T-helper 1 cell treated with Interleukin-12 subunit alpha and Interleukin-12 subunit beta and Interleukin-4 antibody, amounts not matched to agents 30 μg/mL and 1 μg/mL, for 36 hours (primary cell): ENCODE measurements at regions not wholly inside any gene's neighbourhood (a gene's known extent, or its start where the extent isn't known, plus 50 kb on each side); places are given as distances from the start of the nearest gene placed in this dataset.

Experiments
- H3K27ac Mint-ChIP-seq: one replicate; pipeline ENCODE4 v1.8.0; 2021; ENCODE audit warnings: mild to moderate bottlenecking, mixed read lengths
- H3K27me3 Mint-ChIP-seq: one replicate; pipeline ENCODE4 v1.8.0; 2021; ENCODE audit warnings: low read depth, mixed read lengths
- H3K36me3 Mint-ChIP-seq: one replicate; pipeline ENCODE4 v1.8.0; 2021; ENCODE audit warnings: low read depth, mixed read lengths
- H3K4me1 Mint-ChIP-seq: one replicate; pipeline ENCODE4 v1.8.0; 2021; ENCODE audit warnings: low read depth, mixed read lengths
- H3K4me3 Mint-ChIP-seq: one replicate; pipeline ENCODE4 v1.8.0; 2021; ENCODE audit warnings: mild to moderate bottlenecking, moderate library complexity, mixed read lengths
- H3K9me3 Mint-ChIP-seq: one replicate; pipeline ENCODE4 v1.8.0; 2021; ENCODE audit warnings: mixed read lengths

DNA sequence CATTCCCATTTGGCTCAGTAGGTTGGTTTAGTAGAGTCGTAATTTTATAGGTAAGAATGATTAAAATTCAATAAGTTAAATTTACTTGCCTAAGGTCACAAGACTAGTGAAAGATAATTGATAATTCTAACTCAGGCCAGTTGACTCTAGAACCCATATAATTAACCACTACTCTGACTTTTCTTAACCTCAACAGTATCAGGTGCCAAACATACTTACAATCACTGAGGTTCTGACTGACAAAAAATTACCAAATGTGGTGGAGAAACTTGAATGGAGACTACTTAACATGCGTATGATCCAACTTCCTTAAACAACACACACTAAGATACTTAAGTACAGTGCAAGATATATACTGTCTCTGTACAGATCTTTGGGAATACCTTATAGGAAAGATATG lies 667.3 kb upstream of the SORCS1 start:
- Mint-ChIP-seq H3K27ac (no peak overlapping the region), H3K36me3 (no peaks in the 10 kb centered on the region), H3K4me3 (no peak overlapping the region), H3K27me3 (no peaks in the 10 kb centered on the region), H3K9me3 (peaks cover 7% of the 10 kb centered on the region), H3K4me1 (no peaks in the 10 kb centered on the region)

DNA sequence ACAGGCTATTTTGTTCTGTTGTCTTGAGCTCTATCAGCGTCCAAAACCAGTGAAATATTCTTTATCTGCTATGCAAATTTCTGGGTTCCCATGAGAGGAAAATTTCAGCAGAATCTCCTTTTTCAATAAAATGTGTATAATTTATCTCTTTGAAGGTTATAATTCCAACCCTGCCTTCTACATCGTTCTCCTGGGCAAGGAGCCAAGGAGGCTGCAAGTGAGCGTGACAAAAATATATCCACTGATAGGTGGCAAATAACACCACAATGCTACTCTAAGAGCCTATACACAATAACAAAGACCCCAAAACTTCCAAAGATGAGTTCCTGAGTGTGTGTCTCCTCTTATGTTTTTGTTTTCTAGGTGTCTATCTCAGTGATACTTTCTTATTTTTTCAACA lies 664.7 kb upstream of the SORCS1 start:
- no peaks in the 10 kb centered on the region for H3K4me1 Mint-ChIP-seq
- peaks cover 13% of the 10 kb centered on the region for H3K9me3 Mint-ChIP-seq

DNA sequence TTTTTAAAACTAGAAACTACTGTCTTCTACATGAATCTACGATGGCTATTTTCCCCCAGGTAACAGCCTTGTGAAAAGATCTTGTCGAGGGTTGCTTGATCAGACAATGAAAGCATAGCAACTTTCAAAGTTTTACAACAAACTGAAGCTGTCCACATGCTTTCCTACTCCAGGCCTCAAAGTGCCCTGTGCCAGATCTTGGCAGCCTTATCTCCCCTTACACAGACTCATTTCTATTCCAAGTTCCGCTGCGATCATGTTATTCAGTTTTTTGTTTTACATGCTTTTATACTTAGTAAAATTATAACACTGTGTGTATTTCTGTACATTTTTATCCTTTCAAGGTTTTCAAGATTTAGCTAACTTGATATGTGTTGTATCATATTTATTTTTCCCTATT lies 661.7 kb upstream of the SORCS1 start:
- Mint-ChIP-seq H3K4me3 (no peak overlapping the region), H3K36me3 (no peaks in the 10 kb centered on the region), H3K4me1 (no peaks in the 10 kb centered on the region), H3K27me3 (no peaks in the 10 kb centered on the region), H3K27ac (no peak overlapping the region), H3K9me3 (peaks cover 13% of the 10 kb centered on the region)

More for the DNA sequence above, 664.7 kb upstream of the SORCS1 start:
- H3K4me3 Mint-ChIP-seq, result no peak overlapping the region
- H3K27me3 Mint-ChIP-seq, result no peaks in the 10 kb centered on the region
- H3K27ac Mint-ChIP-seq, result no peak overlapping the region
- H3K36me3 Mint-ChIP-seq, result no peaks in the 10 kb centered on the region

DNA sequence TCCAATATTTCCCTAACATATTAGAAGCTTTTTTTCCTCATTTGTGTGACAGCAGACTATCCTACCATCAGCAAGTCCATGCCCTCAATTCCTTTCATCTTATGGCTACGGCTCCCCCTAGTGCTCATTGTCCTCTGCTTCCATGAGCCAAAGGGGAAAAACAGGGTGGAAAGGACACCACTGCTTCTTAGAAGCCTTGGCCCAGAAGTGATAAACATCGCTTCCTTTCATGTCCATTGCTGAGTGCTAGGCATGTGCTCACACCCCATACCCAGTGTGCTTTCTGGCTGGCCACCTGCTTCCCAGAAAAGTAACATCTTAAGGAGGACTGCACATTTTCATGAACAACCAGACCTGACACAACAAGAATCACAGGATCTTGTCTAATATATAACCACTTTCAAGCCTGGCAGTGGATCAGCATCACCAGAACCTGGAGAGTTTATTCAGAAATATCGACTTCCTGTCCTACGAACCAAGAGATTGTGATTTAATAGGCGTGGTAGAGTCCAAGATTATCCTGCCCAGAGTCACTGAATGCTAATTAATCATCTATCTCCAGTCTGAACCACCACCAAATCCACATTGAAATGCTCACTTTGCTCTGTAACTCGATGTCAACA lies 650.5 kb upstream of the SORCS1 start:
- H3K27ac Mint-ChIP-seq, result no peak overlapping the region

DNA sequence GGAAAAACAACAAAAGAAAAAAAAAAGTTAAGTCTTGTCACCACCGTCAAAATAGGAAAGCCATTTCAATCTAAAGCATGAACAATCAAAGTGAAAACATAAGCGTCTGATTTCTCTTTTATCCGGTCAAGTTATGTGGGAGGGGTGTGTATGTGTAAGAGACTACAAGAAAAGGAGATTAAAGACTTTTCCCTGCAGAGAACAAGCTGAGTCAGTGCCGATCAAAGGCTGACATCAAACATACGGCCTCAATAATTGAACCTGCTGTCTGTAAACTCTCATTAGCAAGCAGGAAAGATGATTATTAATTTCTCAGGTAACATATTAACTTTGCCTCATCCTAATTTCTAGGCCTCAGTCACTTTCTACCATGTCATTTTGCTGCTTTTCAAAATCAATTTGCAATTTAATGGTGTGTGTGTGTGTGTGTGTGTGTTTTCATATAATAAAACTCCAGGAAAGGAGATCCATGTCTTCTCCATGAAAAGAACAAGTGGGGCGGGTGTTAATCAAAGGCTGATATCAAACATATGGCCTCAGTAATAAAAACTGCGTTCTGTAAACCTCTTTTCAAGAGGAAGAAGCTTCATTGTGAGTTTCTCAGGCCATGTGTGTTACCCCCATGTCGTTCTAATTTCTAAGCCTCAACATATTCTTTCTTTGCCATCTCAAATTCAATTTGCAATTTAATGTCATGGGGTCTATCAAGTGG lies 649.1 kb upstream of the SORCS1 start:
- H3K4me1 Mint-ChIP-seq, result no peaks in the 10 kb centered on the region
- no peak overlapping the region for H3K27ac Mint-ChIP-seq
- H3K27me3 Mint-ChIP-seq, result no peaks in the 10 kb centered on the region
- H3K36me3 Mint-ChIP-seq, result no peaks in the 10 kb centered on the region
- peaks cover 11% of the 10 kb centered on the region for H3K9me3 Mint-ChIP-seq
- no peak overlapping the region for H3K4me3 Mint-ChIP-seq

More for the DNA sequence above, 650.5 kb upstream of the SORCS1 start:
- Mint-ChIP-seq H3K27me3 (no peaks in the 10 kb centered on the region), H3K9me3 (peaks cover 14% of the 10 kb centered on the region), H3K4me3 (no peak overlapping the region), H3K4me1 (no peaks in the 10 kb centered on the region), H3K36me3 (no peaks in the 10 kb centered on the region)

DNA sequence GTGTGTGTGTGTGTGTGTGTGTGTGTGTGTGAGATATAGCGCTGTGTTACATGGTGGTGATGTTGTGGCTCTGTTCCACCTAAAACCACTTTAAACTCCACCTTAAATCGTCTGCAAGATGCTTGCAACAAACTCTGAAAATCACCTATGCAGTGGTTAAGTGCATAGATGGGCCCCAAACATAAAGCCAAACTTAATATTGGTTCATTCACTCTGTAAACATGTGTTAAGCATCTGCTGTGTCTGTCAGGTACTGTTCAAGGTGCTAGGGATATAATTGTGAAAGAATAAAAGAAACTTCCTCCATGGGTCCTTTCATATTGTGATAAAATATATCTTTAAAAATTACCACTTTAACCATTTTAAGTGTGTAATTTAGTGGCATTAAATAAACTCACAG lies 645.4 kb upstream of the SORCS1 start:
- no peaks in the 10 kb centered on the region for H3K36me3 Mint-ChIP-seq
- H3K4me3 Mint-ChIP-seq, result no peak overlapping the region
- H3K4me1 Mint-ChIP-seq, result no peaks in the 10 kb centered on the region
- H3K9me3 Mint-ChIP-seq, result peaks cover 6% of the 10 kb centered on the region
- no peak overlapping the region for H3K27ac Mint-ChIP-seq
- H3K27me3 Mint-ChIP-seq, result no peaks in the 10 kb centered on the region

DNA sequence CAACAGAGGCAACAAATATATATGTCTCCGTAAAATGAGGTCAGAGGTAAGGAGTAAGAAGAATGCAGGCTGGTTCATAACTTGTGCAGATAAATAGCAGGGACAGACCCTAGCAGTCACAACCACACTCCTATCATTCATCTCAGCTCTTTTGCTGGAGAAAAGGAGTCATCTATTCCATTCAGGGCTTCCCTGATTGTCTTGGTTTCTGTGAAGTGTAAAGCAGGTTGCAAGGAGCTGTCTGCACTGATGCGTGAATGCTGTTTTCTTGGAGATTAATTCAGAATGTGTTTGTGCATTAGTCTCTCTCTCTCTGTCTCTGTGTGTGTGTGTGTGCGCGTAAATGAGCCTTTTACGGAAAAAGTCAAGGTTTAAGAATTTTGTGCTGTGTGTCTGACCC lies 643.3 kb upstream of the SORCS1 start:
- Mint-ChIP-seq H3K9me3 (peaks cover 12% of the 10 kb centered on the region), H3K4me1 (no peaks in the 10 kb centered on the region), H3K4me3 (no peak overlapping the region), H3K36me3 (no peaks in the 10 kb centered on the region), H3K27ac (no peak overlapping the region), H3K27me3 (no peaks in the 10 kb centered on the region)

DNA sequence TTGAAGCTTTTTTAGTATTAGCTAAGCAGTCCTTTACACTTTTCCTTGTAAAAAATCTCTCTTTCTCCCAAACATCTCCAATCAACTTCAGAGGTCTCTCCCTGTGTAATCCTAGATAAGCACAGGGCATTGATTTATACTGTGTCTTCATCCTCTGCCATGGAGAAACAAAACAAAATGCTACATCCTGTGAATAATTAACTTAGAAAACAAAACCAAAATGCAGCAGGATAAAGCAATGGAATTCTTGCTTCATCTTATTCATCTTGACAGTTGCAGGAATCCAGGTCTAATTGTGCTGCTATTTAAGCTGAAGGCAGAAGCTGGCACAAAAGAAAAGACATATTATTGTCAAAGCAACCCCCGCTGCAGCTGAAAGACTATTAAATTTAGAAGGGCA lies 641.5 kb upstream of the SORCS1 start:
- no peak overlapping the region for H3K4me3 Mint-ChIP-seq
- H3K36me3 Mint-ChIP-seq, result no peaks in the 10 kb centered on the region
- H3K4me1 Mint-ChIP-seq, result no peaks in the 10 kb centered on the region
- H3K27ac Mint-ChIP-seq, result no peak overlapping the region
- no peaks in the 10 kb centered on the region for H3K27me3 Mint-ChIP-seq
- H3K9me3 Mint-ChIP-seq, result peaks cover 16% of the 10 kb centered on the region

DNA sequence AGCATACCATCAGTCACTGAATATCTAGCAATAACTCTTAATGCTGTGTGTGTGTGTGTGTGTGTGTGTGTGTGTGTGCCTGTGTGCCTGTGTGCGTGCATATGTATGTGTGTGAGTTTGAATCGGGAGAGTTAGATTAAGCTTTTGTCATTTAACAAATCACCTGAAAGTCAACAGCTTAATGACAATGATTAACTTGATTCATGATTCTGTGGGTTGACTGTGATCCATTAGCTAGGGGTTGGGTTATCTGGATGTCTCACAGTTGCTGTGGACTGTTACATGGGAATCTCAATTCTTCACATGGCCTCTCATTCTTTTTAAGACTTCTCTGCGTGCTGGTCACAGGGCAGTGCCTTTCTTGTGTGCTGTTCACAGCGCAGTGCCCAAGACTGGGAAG lies 639.0 kb upstream of the SORCS1 start:
- H3K27ac Mint-ChIP-seq, result no peak overlapping the region
- H3K4me3 Mint-ChIP-seq, result no peak overlapping the region
- peaks cover 16% of the 10 kb centered on the region for H3K9me3 Mint-ChIP-seq
- no peaks in the 10 kb centered on the region for H3K27me3 Mint-ChIP-seq
- no peaks in the 10 kb centered on the region for H3K36me3 Mint-ChIP-seq
- H3K4me1 Mint-ChIP-seq, result no peaks in the 10 kb centered on the region

DNA sequence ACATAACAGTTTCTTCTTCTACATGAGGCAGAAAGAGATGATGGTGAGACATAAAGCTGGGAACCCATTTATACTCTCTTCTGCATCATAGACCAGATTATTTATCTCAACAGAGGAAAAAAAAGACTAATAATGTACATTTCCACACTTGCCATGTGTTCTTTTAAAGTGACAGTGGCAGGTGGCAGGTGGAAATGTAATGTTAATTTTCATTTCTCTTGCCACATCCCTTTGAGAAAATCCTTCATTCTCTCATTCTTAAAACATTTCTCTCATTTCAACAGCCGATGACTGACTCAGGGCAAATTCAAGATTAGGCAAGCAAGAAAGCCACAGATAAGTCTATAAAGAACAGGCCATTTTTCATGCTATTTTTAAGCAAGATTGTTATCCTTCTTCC lies 635.6 kb upstream of the SORCS1 start:
- Mint-ChIP-seq H3K4me1 (no peaks in the 10 kb centered on the region), H3K9me3 (peaks cover 21% of the 10 kb centered on the region), H3K27me3 (no peaks in the 10 kb centered on the region), H3K27ac (no peak overlapping the region), H3K36me3 (no peaks in the 10 kb centered on the region), H3K4me3 (no peak overlapping the region)

DNA sequence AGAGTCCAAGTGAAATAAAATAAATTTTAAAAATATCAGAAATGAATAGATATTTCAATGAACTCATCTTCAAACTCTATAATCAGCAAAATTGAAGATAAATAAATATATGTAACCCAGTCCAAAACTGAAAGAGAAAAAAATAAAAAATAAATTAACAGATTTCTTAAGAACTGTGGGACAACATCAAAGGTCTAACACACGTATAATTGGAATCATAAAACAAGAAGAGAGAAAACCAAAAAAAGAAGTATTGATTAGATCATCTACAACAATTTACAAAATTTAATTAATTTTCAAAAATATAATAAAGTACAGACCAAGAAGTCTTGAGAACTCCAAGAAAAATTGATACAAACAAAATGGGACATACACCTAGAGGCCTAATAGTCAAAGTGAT lies 625.8 kb upstream of the SORCS1 start:
- H3K4me3 Mint-ChIP-seq, result no peak overlapping the region
- H3K4me1 Mint-ChIP-seq, result no peaks in the 10 kb centered on the region
- H3K27me3 Mint-ChIP-seq, result no peaks in the 10 kb centered on the region
- no peak overlapping the region for H3K27ac Mint-ChIP-seq
- H3K9me3 Mint-ChIP-seq, result peaks cover 10% of the 10 kb centered on the region
- H3K36me3 Mint-ChIP-seq, result no peaks in the 10 kb centered on the region

DNA sequence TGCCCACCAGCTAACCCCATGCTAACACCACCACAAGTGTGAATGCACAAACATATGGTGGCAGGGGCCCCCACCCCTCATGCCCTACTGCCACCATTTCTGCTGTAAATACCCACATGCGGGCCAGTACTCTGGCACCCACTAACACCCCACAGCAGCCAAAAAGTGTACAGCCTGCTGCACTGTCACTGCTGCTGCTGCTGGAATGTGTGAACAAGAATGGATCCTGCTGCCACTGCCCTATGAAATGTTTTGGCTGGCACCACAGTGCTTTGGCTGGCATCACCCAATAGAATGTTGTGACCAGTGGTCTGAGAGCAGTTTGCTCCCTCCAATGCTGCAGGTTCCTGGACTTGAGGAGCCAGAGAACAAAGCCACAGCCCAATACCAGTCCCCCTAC lies 606.6 kb upstream of the SORCS1 start:
- H3K27ac Mint-ChIP-seq, result no peak overlapping the region
- no peaks in the 10 kb centered on the region for H3K36me3 Mint-ChIP-seq
- H3K9me3 Mint-ChIP-seq, result peaks cover 16% of the 10 kb centered on the region
- H3K27me3 Mint-ChIP-seq, result no peaks in the 10 kb centered on the region
- H3K4me3 Mint-ChIP-seq, result no peak overlapping the region
- H3K4me1 Mint-ChIP-seq, result no peaks in the 10 kb centered on the region

DNA sequence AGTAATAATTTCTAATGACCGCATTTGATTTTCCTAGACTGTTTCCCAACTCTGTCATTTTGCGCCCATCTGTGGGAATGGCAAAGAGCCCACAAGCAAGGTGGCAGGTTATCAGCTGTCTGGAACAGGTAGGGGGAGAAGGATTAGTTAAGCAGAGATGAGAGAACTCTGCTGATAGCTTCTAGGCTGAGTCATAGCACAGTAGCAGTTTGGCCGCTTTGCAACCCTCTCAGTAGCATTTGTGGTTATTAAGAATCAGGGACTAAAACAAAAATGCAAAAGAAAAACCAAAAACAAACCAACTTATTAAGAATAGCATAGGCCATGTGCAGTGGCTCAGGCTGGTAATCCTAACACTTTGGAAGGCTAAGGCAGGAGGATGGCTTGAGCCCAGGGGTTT lies 602.7 kb upstream of the SORCS1 start:
- Mint-ChIP-seq H3K36me3 (no peaks in the 10 kb centered on the region), H3K4me1 (no peaks in the 10 kb centered on the region), H3K9me3 (peaks cover 7% of the 10 kb centered on the region), H3K27me3 (no peaks in the 10 kb centered on the region), H3K4me3 (no peak overlapping the region), H3K27ac (no peak overlapping the region)

DNA sequence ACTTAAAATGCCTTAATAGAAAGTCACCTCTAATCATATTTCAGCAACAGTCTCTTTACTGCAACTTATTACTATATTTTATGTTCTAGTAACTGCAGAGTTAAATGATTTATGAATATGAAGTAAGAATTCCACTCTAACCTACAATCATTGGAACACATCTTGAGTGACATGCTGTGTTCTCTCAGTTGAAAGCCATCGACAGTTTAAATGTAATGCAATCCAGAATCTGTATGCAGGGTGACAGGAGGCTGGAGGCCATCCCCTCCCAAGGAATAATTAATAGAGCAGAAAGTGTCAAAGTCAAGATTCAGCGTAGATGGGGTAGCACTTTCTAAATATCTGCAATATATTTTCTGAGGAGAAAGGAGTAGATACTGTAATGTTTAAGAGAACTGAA lies 590.3 kb upstream of the SORCS1 start:
- no peak overlapping the region for H3K27ac Mint-ChIP-seq
- peaks cover 13% of the 10 kb centered on the region for H3K9me3 Mint-ChIP-seq
- H3K4me3 Mint-ChIP-seq, result no peak overlapping the region
- no peaks in the 10 kb centered on the region for H3K36me3 Mint-ChIP-seq
- no peaks in the 10 kb centered on the region for H3K27me3 Mint-ChIP-seq
- H3K4me1 Mint-ChIP-seq, result no peaks in the 10 kb centered on the region

DNA sequence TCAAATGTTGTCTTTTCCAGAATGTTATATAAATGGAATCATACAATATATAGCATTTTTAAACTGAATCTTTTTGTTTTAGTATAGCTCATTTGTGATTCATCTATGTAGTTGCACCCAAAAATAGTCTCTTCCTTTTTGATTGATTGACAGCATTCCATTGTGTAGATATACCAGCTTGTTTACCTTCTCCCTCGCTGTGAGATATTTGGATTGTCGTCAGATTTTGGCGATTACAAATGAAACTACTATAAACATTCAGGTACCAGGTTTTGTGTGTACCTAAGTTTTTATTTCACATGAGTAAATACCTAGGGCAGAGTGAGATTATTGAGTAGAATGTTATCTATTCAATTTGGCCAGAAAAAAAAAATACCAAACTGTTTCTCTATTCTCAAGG lies 584.7 kb upstream of the SORCS1 start:
- Mint-ChIP-seq H3K36me3 (no peaks in the 10 kb centered on the region), H3K4me3 (no peak overlapping the region), H3K27me3 (no peaks in the 10 kb centered on the region), H3K27ac (no peak overlapping the region), H3K4me1 (no peaks in the 10 kb centered on the region), H3K9me3 (peaks cover 40% of the 10 kb centered on the region)
